ENCODE measurements at regions not wholly inside any gene's neighbourhood (a gene's known extent, or its start where the extent isn't known, plus 50 kb on each side); places are given as distances from the start of the nearest gene placed in this dataset.

DNA sequence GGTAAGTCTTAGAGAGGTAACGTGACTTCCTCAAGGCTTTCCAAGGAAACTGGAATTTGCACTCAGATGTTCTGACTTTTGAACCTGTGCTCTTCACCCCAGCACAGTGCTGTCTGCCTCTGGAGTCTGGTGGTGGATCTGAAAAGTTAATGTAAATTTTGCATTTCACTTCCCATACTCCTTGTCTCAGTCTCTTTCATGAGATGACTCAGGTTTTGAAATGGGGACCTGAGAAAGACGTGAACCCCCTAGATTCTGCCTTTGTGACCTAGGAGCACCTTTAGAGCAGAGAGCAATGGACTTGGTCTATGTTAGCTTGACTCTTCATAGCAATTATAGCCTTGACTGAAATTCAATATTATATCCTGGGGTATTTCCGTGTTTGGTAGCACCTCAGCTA, 223.0 kb downstream of the QKI start:
- Mint-ChIP-seq H3K4me3 (ENCODE audit: unreplicated experiment) (no peak overlapping the region), H3K4me1 (ENCODE audit: low read depth, unreplicated experiment) (peaks cover 17% of the 10 kb centered on the region), H3K27me3 (ENCODE audit: unreplicated experiment) (no peaks in the 10 kb centered on the region), H3K9me3 (ENCODE audit: unreplicated experiment) (peaks cover 2% of the 10 kb centered on the region), H3K27ac (ENCODE audit: unreplicated experiment) (no peak overlapping the region), H3K36me3 (ENCODE audit: unreplicated experiment) (no peaks in the 10 kb centered on the region)
- TF ChIP-seq, protein P1, sequence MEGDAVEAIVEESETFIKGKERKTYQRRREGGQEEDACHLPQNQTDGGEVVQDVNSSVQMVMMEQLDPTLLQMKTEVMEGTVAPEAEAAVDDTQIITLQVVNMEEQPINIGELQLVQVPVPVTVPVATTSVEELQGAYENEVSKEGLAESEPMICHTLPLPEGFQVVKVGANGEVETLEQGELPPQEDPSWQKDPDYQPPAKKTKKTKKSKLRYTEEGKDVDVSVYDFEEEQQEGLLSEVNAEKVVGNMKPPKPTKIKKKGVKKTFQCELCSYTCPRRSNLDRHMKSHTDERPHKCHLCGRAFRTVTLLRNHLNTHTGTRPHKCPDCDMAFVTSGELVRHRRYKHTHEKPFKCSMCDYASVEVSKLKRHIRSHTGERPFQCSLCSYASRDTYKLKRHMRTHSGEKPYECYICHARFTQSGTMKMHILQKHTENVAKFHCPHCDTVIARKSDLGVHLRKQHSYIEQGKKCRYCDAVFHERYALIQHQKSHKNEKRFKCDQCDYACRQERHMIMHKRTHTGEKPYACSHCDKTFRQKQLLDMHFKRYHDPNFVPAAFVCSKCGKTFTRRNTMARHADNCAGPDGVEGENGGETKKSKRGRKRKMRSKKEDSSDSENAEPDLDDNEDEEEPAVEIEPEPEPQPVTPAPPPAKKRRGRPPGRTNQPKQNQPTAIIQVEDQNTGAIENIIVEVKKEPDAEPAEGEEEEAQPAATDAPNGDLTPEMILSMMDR (IDR thresholded peaks at IDR 0.05; ENCODE audit: partially characterized antibody, unreplicated experiment), result no peak
- no peak for DNase-seq

DNA sequence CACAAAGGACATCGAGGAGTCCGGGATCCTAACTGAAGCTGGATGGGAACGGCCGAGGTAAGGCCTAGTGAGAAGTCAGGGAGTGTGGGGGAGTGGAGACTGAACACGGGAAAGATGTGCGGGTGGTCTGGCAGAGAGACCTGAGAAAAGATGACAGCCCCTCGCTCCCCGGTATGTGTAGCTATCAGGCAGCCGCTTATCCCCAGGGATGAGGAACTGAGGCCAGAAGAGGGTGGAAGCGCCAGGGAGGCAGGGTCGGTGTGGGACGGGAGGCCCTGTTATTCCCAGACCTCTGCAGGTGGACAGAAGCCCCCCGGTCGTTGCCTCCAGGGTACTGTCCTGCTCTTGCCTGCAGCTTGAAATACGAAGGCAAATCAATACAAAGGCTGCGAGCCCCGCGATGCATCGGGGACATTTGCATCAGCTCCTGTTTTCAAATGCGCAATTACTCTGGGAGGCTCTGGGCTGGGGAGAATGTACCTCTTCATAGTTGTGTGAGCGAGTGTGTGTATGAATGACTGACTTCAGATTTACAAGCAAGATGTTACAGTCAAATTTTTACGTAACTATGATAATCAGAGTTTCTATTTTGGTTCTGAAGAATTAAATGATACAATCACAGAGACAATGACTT, 221.3 kb downstream of the QKI start:
- TF ChIP-seq, protein P1 (IDR thresholded peaks at IDR 0.05; ENCODE audit: partially characterized antibody, unreplicated experiment), result no peak
- Mint-ChIP-seq H3K27ac (ENCODE audit: unreplicated experiment) (peak overlapping the region; percentile 34), H3K4me3 (ENCODE audit: unreplicated experiment) (peak overlapping the region; percentile 55), H3K9me3 (ENCODE audit: unreplicated experiment) (peaks cover 4% of the 10 kb centered on the region), H3K4me1 (ENCODE audit: low read depth, unreplicated experiment) (peaks cover 17% of the 10 kb centered on the region), H3K36me3 (ENCODE audit: unreplicated experiment) (no peaks in the 10 kb centered on the region), H3K27me3 (ENCODE audit: unreplicated experiment) (peaks cover 1% of the 10 kb centered on the region)
- peak; percentile 47 for DNase-seq

DNA sequence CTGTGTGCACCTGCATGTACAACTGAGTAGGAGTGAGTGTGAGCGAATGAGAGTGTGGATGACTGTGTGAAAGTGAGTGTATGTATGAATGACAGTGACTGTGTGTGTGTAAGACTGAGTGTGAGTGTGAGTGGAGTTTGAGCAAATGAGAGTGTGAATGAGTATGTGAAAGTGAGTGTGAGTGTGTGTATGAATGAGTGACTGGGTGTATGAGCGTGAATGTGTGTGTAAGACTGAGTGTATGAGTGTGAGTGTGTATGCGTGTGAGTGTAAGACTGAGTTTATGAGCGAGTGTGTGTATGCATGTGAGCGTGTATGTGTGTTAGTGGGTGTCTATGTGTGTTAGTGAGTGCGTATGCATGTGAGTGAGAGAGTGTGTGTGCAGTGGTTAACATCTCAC, 220.8 kb downstream of the QKI start:
- peak overlapping the region; percentile 13 for H3K4me3 Mint-ChIP-seq (ENCODE audit: unreplicated experiment)
- H3K36me3 Mint-ChIP-seq (ENCODE audit: unreplicated experiment), result no peaks in the 10 kb centered on the region
- peak overlapping the region; percentile 0 for H3K27ac Mint-ChIP-seq (ENCODE audit: unreplicated experiment)
- TF ChIP-seq, protein P1 (IDR thresholded peaks at IDR 0.05; ENCODE audit: partially characterized antibody, unreplicated experiment), result no peak
- H3K4me1 Mint-ChIP-seq (ENCODE audit: low read depth, unreplicated experiment), result peaks cover 17% of the 10 kb centered on the region
- peaks cover 1% of the 10 kb centered on the region for H3K27me3 Mint-ChIP-seq (ENCODE audit: unreplicated experiment)
- no peak for DNase-seq
- H3K9me3 Mint-ChIP-seq (ENCODE audit: unreplicated experiment), result peaks cover 4% of the 10 kb centered on the region

DNA sequence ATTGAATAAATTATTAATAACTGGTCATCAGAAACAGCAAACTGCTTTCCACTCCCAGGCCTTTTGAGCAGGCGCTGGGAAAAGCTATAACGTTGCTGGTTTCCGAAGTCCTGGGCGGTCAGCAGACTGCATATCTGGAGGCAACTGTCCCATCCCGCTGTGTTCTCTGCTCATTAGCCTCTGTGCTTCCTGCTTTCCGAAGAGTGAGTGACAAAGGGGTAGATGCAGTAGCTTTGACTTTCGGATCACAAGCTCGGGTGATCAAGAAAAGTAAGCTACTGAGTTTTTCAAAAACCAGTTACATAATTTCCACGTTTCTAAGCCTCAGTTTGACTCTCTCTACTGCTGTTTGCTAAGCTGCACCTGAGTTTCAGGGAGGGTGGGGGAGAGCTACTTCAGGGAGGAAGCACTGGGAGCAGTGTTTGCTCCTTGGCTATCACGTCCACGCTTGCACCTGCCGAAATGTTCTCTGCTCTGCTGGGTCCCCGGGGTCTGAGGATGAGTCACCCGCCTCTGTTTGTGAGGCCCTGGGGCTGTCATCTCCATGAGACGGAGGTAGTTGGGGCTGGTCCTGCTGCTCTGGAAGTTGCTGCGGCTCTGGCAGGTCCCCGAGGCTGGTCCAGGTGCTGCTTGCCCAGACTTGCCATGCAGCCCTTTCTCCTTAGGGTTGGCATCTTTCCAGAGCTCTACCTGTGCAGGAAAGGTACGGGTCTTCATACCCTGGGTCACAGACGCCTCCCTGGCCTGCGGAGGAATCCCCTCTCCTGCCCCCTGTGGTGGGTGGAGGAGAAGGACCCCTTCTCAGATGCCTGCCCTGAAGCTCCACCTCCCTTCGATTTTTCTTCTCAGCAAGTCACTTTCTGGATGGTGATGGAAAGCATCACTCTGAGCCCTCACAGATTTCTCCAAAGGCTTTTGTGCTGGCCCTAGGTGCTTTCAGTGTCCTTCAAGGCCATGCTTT, 220.0 kb downstream of the QKI start:
- Mint-ChIP-seq H3K4me1 (ENCODE audit: low read depth, unreplicated experiment) (peaks cover 17% of the 10 kb centered on the region), H3K27ac (ENCODE audit: unreplicated experiment) (no peak overlapping the region), H3K27me3 (ENCODE audit: unreplicated experiment) (peaks cover 1% of the 10 kb centered on the region), H3K36me3 (ENCODE audit: unreplicated experiment) (no peaks in the 10 kb centered on the region), H3K9me3 (ENCODE audit: unreplicated experiment) (peaks cover 4% of the 10 kb centered on the region), H3K4me3 (ENCODE audit: unreplicated experiment) (no peak overlapping the region)
- TF ChIP-seq, protein P1 (IDR thresholded peaks at IDR 0.05; ENCODE audit: partially characterized antibody, unreplicated experiment), result no peak
- DNase-seq, result no peak

DNA sequence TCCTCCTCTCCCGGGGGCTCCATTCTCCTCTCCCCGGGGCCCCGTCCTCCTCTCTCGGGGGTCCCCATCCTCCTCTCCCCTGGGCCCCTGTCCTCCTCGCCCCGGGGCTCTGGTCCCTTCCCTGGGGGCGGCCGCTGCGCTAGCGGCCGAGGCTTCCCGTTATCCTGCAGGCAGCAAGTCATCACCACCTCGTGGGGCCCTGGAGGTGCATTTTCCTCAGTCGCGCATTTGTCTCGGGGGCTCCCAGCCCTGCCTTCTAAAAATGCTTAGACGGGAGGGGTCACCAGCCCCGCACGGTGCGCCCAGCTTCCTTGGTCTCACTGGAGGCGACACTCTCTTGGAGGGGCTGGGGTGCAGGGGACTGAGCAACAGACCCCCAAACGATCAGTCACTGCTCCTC, 216.5 kb downstream of the QKI start:
- Mint-ChIP-seq H3K9me3 (ENCODE audit: unreplicated experiment) (peaks cover 5% of the 10 kb centered on the region), H3K27ac (ENCODE audit: unreplicated experiment) (no peak overlapping the region), H3K4me1 (ENCODE audit: low read depth, unreplicated experiment) (peaks cover 10% of the 10 kb centered on the region), H3K36me3 (ENCODE audit: unreplicated experiment) (peaks cover 5% of the 10 kb centered on the region), H3K4me3 (ENCODE audit: unreplicated experiment) (no peak overlapping the region), H3K27me3 (ENCODE audit: unreplicated experiment) (peaks cover 4% of the 10 kb centered on the region)
- DNase-seq, result no peak
- TF ChIP-seq, protein P1 (IDR thresholded peaks at IDR 0.05; ENCODE audit: partially characterized antibody, unreplicated experiment), result no peak
